ENCODE measurements at regions not wholly inside any gene's neighbourhood (a gene's known extent, or its start where the extent isn't known, plus 50 kb on each side); places are given as distances from the start of the nearest gene placed in this dataset.

- DNase-seq, result no peak
- no peak for TF ChIP-seq POLR2A (IDR thresholded peaks at IDR 0.05)
- no peak for TF ChIP-seq CTCF (IDR thresholded peaks at IDR 0.05)
- H3K27ac ChIP-seq, result no peak overlapping the region
- no peak overlapping the region for H3K4me3 ChIP-seq
- no peaks in the 10 kb centered on the region for H3K9me3 ChIP-seq
- no peaks in the 10 kb centered on the region for H3K27me3 ChIP-seq
- H3K36me3 ChIP-seq, result no peaks in the 10 kb centered on the region
- intact Hi-C loops (cut with DNase I; ENCODE audit: low total_unique reads), result no loop called here
- no peaks in the 10 kb centered on the region for H3K4me1 ChIP-seq
Observed at GRCh38 chrX:150202641-150203247, 160.4 kb upstream of the MAMLD1 start.

- no peaks in the 10 kb centered on the region for H3K27me3 ChIP-seq
- H3K9me3 ChIP-seq, result no peaks in the 10 kb centered on the region
- intact Hi-C loops (cut with DNase I; ENCODE audit: low total_unique reads), result no loop called here
- H3K4me3 ChIP-seq, result no peak overlapping the region
- no peak for DNase-seq
- no peak overlapping the region for H3K27ac ChIP-seq
- no peaks in the 10 kb centered on the region for H3K4me1 ChIP-seq
- TF ChIP-seq POLR2A (IDR thresholded peaks at IDR 0.05), result no peak
- H3K36me3 ChIP-seq, result no peaks in the 10 kb centered on the region
Observed at GRCh38 chrX:150203248-150203645, 159.9 kb upstream of the MAMLD1 start.

GRCh38 chrX:150205011-150205410, 158.1 kb upstream of the MAMLD1 start:
- intact Hi-C loops (cut with DNase I; ENCODE audit: low total_unique reads), result no loop called here

GRCh38 chrX:150207733-150208132, 155.4 kb upstream of the MAMLD1 start:
- no peaks in the 10 kb centered on the region for H3K4me1 ChIP-seq
- no peaks in the 10 kb centered on the region for H3K27me3 ChIP-seq
- no peak for DNase-seq
- H3K27ac ChIP-seq, result no peak overlapping the region
- intact Hi-C loops (cut with DNase I; ENCODE audit: low total_unique reads), result no loop called here
- H3K36me3 ChIP-seq, result no peaks in the 10 kb centered on the region
- no peak for TF ChIP-seq CTCF (IDR thresholded peaks at IDR 0.05)
- TF ChIP-seq POLR2A (IDR thresholded peaks at IDR 0.05), result no peak
- H3K4me3 ChIP-seq, result no peak overlapping the region
- no peaks in the 10 kb centered on the region for H3K9me3 ChIP-seq

More at GRCh38 chrX:150205011-150205410, 158.1 kb upstream of the MAMLD1 start:
- Histone ChIP-seq H3K27ac (no peak overlapping the region), H3K36me3 (no peaks in the 10 kb centered on the region), H3K4me1 (no peaks in the 10 kb centered on the region), H3K9me3 (no peaks in the 10 kb centered on the region), H3K4me3 (no peak overlapping the region), H3K27me3 (no peaks in the 10 kb centered on the region)
- TF ChIP-seq CTCF (IDR thresholded peaks at IDR 0.05) (no peak), POLR2A (IDR thresholded peaks at IDR 0.05) (no peak)
- no peak for DNase-seq

- DNase-seq, result no peak
- no peaks in the 10 kb centered on the region for H3K4me1 ChIP-seq
- no peaks in the 10 kb centered on the region for H3K36me3 ChIP-seq
- no peaks in the 10 kb centered on the region for H3K27me3 ChIP-seq
- no peak overlapping the region for H3K27ac ChIP-seq
- TF ChIP-seq CTCF (IDR thresholded peaks at IDR 0.05), result no peak
- TF ChIP-seq POLR2A (IDR thresholded peaks at IDR 0.05), result no peak
- no peak overlapping the region for H3K4me3 ChIP-seq
- intact Hi-C loops (cut with DNase I; ENCODE audit: low total_unique reads), result no loop called here
- no peaks in the 10 kb centered on the region for H3K9me3 ChIP-seq
Observed at GRCh38 chrX:150211988-150212387, 151.1 kb upstream of the MAMLD1 start.
